G401 (cell line): ENCODE measurements at regions not wholly inside any gene's neighbourhood (a gene's known extent, or its start where the extent isn't known, plus 50 kb on each side); places are given as distances from the start of the nearest gene placed in this dataset.

Source experiments
- DNase-seq: peaks from one replicate; pipeline ENCODE4 v3.0.0-alpha.2; 2015; ENCODE audit warnings: low spot score
- in situ Hi-C: cut with HindIII; loops from 2 replicates; pipeline ENCODE4 v1.10.0; 2016; ENCODE audit warnings: low sequenced_read_pairs, mixed read lengths

DNA sequence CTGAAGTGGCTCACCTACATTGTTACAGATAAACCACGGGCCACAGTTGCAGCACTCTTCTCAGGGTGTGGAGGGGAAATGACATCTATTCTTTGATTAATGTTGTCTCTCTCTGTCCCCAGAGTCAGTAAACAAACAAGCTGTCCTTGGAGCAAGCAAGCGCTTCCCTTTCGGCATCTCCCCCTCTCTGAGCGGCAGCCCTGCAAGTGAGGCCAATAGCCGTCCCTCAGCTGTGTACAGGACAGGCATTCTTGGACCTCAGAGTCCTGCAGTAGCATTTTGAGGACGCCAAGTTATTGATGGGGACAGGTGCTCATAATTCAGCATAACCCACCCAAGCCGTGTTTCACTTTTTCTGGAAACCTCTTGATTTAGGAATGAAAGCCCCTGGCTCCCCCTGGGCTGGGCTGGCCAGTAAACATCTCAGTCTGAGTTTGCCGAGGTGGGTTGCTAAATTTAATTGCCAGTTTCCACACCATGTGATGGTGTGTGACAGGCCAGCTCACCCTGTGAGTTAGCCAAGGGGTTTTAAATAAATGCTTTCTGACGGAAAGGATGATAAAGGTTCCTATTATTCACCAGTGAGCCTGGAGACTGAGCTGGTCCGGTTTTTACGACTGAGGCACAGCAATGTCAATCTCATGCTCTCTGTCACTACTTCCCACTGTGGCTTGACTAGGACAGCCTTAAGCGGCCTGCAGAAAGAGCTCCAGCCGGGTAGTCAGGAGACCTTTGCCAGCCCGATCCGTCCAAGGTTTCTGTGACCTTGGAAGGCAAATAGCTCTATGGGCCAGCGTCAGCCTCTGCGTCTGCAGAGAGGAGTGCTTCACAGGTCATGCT, 214.8 kb upstream of the RREB1 start:
- no peak for DNase-seq
- in situ Hi-C loops: no loop called here

- no peak for DNase-seq
- in situ Hi-C loops: no loop called here
These were observed 214.1 kb upstream of the RREB1 start for GRCh38 chr6:6893701-6894100.

DNA sequence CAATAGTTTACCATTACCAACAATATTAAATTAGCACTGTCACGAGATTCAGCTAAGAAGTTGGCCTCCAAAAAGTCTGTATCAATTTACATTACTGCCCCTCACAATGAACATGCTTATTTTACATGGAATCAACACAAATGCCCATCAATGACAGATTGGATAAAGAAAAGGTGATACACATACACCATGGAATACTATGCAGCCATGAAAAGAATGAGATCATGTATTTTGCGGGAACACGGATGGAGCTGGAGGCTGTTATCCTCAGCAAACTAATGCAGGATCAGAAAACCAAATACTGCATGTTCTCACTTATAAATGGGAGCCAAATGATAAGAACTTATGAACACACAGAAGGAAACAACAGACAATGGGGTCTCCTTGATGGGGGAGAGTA, 211.8 kb upstream of the RREB1 start:
- no peak for DNase-seq
- in situ Hi-C loops: no loop called here

- in situ Hi-C loops: no loop called here
- DNase-seq: no peak
These were observed 210.6 kb upstream of the RREB1 start for GRCh38 chr6:6897140-6897539.

GRCh38 chr6:6900569-6901204, 207.1 kb upstream of the RREB1 start:
- in situ Hi-C loops: no loop called here

GRCh38 chr6:6901205-6901719, 206.5 kb upstream of the RREB1 start:
- DNase-seq: no peak
- in situ Hi-C loops: no loop called here

More at GRCh38 chr6:6900569-6901204, 207.1 kb upstream of the RREB1 start:
- no peak for DNase-seq

DNA sequence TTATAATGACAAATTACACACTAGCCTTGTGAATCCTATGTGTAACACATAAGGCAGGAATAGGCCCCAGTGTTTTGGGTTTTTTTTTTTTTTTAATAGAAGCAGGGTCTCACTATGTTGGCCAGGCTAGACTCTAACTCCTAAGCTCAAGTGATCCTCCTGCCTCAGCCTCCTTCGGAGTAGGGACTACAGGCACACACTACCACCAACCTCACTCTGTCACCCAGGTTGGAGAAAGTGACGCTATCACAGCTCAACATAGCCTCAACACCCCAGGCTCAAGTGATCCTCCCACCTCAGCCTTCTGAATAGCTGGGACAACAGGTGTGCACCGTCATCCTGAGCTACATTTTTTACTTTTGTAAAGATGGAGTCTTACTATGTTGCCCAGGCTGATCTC, 205.8 kb upstream of the RREB1 start:
- in situ Hi-C loops: no loop called here
- DNase-seq: no peak

DNA sequence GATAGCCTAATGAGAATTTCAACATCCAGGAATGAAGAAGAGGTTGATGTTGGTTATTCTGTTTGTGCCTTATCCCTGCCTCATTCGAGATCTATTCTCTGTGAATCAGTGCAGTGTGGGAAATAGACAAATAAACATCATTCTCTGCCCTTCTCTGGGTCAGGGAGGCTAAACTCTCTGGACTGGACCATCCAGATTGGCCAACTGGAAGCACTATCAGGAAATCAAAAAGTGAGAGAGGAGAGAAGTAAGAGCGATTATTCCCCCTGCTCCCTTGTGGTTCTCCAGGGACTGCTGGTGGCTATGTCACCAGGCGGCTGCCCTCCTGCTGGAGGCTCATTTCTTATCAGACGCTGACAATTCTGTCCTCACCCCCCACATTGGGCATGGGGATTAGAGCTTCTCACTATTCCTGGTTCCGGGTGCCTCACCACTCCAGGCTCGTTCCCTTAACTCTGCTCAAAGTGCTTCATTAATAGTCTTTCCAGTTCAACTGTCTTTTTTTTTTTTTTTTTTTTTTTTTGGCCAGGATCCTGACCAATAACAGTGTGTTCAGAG, 201.7 kb upstream of the RREB1 start:
- DNase-seq: no peak
- in situ Hi-C loops: no loop called here

DNA sequence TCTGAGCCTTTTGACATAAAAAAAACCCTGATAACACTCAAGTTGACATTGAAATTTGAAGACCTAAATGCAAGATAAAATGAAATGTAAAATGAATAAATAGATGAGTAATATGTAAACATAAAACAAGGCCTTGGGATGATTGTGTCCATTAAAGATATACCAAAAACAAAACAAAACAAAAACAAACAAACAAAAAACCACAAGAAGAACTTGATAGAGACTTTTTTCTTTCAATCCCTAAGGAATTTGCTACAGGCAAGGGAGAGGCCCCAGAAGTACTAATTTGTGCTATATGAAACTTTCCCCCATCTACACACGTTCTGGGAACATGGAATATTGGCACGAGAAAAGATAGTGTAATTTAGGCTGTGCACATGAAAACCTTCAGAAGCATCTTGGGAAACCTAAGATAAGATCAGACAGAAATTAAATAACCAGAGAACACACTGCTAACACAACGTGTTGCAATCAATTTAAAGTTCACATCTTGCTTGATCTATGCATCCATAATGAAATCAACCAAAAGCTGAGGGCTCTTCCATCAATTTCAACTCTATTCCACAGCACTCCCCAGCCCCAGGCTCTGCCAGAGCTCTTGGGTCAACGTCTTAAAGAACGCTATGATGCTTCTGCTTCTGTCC, 201.1 kb upstream of the RREB1 start:
- in situ Hi-C loops: no loop called here
- DNase-seq: no peak

DNA sequence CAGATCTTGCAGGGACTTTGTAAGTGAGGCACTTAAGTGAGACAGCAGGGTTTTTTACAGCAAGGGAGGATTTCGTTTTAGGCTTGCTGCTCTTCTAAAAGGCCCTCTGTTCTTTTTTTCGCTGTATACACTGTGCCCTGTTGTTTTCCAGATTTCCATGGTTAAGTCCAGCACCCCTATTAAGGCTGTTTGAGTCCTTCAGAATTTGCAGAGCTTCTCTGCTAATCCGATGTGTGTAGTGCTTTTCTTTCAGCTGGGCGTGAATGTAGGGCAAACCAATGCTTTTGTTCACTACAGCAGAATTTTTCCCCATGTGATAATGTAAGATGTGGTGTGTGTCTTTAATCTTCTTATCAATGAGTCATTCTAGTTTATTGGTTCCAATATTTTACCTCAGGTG, 200.5 kb upstream of the RREB1 start:
- no peak for DNase-seq
- in situ Hi-C loops: no loop called here

- no peak for DNase-seq
- in situ Hi-C loops: no loop called here
These were observed 199.6 kb upstream of the RREB1 start for GRCh38 chr6:6908121-6908520.

- DNase-seq: no peak
- in situ Hi-C loops: no loop called here
These were observed 198.7 kb upstream of the RREB1 start for GRCh38 chr6:6909111-6909510.

- in situ Hi-C loops: no loop called here
- DNase-seq: no peak
These were observed 196.9 kb upstream of the RREB1 start for GRCh38 chr6:6910734-6911295.

DNA sequence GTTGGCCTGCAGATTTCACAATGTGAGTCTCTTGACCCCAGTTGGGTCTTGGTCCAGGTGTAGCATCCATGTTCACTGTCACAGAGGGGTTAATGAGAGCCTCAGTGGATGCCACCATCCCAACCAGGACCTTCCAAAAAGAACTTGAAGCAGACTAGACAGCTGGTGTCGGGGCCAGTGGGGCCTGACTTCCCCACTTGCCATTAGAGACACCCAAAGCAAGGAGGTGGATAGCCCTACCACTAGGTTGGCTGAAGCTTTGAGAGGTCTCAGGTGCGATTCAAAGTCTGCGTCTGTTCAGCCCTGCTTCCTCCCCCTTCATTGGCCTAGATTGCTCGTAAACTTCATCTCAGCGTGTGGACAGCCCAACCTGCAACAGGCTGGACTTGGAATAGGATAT, 196.4 kb upstream of the RREB1 start:
- in situ Hi-C loops: no loop called here
- no peak for DNase-seq

DNA sequence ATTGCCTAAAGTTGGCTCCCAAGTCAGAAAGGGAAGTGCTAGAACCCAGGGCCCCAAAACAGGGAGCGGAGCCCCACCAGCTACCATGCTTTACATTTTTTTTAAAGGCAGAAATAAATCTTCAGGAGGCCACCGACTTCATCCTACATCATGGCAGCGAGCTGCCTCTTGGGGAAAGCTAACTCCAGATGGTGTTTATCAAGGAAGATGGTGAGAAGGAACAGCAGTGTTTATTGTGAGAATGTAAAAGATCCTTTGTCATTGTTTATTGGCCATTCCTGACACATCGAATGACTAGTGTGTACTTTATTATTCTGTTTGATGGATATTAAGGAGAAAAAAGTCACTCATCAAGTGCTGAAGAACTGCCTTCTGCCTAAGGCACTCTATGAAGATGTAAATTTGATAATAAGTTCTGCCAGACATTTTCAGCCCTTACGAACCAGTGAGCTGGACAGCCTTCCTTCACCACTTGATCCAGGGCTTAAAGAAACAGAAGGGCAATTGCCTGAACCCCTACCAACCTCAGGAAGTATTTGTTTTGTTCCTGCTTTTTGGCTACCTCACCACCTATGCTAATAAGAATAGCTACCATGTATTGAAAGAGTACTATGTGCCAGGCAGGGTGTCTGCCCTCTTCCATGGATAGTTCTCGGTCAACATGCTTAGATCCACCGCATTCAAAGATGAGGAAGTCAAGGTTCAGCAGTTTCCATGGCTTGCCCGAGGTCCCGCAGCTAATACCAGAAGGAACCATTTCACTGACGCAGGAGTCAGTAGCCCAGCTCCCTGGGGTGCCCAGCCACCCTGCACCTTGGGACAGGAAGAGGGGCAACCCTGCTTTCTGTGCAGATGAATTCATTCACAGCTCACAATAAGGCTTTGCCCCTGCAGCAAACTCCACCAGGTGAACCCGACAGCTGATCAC, 194.7 kb upstream of the RREB1 start:
- in situ Hi-C loops: no loop called here
- DNase-seq: no peak

DNA sequence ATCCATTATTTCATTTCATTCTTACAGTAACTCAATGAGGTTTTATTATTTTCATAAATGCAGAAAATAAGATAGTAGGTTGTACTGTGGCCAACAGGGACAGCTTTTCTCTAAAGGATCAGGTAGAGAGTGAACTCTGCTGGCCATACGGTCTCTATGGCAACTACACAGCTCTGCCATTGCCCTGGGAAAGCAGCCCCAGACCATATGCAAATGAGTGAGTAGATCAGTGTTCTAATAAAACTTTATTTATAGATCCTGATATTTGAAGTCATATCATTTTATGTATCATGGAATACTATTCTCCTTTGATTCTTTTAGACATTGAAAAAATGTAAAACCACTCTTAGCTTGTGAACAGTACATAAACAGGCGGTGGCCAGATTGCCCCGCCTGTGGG, 192.5 kb upstream of the RREB1 start:
- in situ Hi-C loops: no loop called here
- no peak for DNase-seq

- DNase-seq: peak; percentile 37
- in situ Hi-C loops: no loop called here
These were observed 191.8 kb upstream of the RREB1 start for GRCh38 chr6:6915813-6916547.

- in situ Hi-C loops: no loop called here
- no peak for DNase-seq
These were observed 191.2 kb upstream of the RREB1 start for GRCh38 chr6:6916598-6916997.
